ENCODE measurements at regions not wholly inside any gene's neighbourhood (a gene's known extent, or its start where the extent isn't known, plus 50 kb on each side); places are given as distances from the start of the nearest gene placed in this dataset.

DNA sequence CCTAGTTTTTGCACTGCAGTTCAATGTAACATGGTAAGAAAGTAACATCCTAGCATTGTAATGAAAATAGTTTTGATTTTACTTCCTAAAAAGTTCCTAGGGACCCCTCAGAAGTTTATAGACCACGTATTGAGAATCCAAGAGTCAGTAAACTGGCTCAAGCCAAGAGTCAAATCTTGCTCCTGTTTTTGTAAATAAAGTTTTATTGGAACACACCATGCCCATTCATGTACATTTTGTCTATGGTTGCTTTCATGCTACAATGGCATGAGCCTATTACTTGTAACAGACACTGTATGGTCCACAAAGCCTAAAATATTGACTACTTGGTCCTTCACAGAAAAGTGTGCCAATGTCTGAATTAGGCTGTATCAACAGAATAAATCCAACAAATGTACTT is 301.0 kb downstream of the LMO4 start:
- no peak for DNase-seq
- Histone ChIP-seq H2AFZ (ENCODE audit: low read length) (no peak overlapping the region), H3K9ac (ENCODE audit: low read length) (no peak overlapping the region), H3K36me3 (ENCODE audit: insufficient read depth, low read length) (no peaks in the 10 kb centered on the region), H3K9me3 (ENCODE audit: low read length) (no peaks in the 10 kb centered on the region), H3K4me3 (ENCODE audit: low read length) (no peak overlapping the region), H4K20me1 (ENCODE audit: insufficient read depth, low read depth, low read length) (no peaks in the 10 kb centered on the region), H3K79me2 (ENCODE audit: low read length) (no peaks in the 10 kb centered on the region), H3K4me1 (ENCODE audit: low read length) (no peaks in the 10 kb centered on the region), H3K27ac (ENCODE audit: low read length) (no peak overlapping the region), H3K4me2 (ENCODE audit: low read depth, low read length, poor library complexity, severe bottlenecking) (no peak overlapping the region), H3K9me2 (replicated peaks; ENCODE audit: insufficient read depth, low read length) (no peaks in the 10 kb centered on the region), H3K27me3 (ENCODE audit: low read length) (no peaks in the 10 kb centered on the region)

DNA sequence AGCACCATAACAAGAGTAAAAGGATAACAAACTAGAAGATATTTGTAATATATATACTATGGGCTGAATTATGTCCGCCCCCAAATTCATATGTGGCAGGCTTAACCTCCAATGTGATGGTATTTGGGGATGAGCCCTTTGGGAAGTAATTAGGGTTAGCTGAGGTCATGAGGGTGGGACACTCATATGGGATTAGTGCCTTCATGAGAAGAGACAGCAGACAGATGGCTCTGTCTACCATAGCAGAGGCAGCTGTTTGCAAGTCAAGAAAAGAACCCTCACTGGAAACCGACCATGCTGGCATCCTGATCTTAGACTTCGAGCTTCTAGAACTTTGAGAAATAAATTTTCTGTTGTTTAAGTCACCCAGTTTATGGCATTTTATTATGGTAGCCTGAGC is 303.6 kb downstream of the LMO4 start:
- H3K27ac ChIP-seq (ENCODE audit: low read length), result no peak overlapping the region
- no peaks in the 10 kb centered on the region for H3K27me3 ChIP-seq (ENCODE audit: low read length)
- no peaks in the 10 kb centered on the region for H4K20me1 ChIP-seq (ENCODE audit: insufficient read depth, low read depth, low read length)
- H3K9me3 ChIP-seq (ENCODE audit: low read length), result no peaks in the 10 kb centered on the region
- H3K9ac ChIP-seq (ENCODE audit: low read length), result no peak overlapping the region
- H3K9me2 ChIP-seq (replicated peaks; ENCODE audit: insufficient read depth, low read length), result no peaks in the 10 kb centered on the region
- no peaks in the 10 kb centered on the region for H3K36me3 ChIP-seq (ENCODE audit: insufficient read depth, low read length)
- no peaks in the 10 kb centered on the region for H3K4me1 ChIP-seq (ENCODE audit: low read length)
- H3K4me2 ChIP-seq (ENCODE audit: low read depth, low read length, poor library complexity, severe bottlenecking), result no peak overlapping the region
- no peak for DNase-seq
- no peaks in the 10 kb centered on the region for H3K79me2 ChIP-seq (ENCODE audit: low read length)
- H2AFZ ChIP-seq (ENCODE audit: low read length), result no peak overlapping the region
- no peak overlapping the region for H3K4me3 ChIP-seq (ENCODE audit: low read length)

DNA sequence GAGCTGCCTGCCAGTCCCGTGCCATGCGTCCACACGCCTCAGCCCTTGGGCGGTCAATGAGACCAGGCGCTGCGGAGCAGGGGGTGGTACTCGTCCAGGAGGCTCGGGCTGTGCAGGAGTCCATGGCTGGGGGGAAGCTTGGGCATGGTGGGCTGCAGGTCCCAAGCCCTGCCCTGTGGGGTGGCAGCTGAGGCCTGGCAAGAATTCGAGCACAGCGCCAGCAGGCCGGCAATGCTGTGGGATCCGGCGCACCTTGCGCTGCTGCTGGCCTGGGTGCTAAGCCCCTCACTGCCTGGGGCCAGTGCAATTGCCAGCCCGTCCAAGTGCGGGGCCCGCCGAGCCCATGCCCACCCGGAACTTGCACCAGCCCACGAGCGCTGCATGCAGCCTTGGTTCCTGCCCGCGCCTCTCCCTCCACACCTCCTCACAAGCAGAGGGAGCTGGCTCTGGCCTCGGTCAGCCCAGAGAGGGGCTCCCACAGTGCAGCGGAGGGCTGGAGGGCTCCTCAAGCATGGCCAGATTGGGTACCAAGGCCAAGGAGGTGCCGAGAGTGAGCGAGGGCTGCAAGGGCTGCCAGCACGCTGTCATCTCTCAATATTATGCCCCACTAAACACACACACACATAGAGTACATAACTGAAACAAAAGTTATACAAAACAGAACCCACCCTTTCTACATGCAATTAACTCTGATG is 307.7 kb downstream of the LMO4 start:
- Histone ChIP-seq H3K27ac (ENCODE audit: low read length) (no peak overlapping the region), H3K4me1 (ENCODE audit: low read length) (no peaks in the 10 kb centered on the region), H3K4me3 (ENCODE audit: low read length) (no peak overlapping the region), H3K9me3 (ENCODE audit: low read length) (no peaks in the 10 kb centered on the region), H3K4me2 (ENCODE audit: low read depth, low read length, poor library complexity, severe bottlenecking) (no peak overlapping the region), H4K20me1 (ENCODE audit: insufficient read depth, low read depth, low read length) (no peaks in the 10 kb centered on the region), H3K9me2 (replicated peaks; ENCODE audit: insufficient read depth, low read length) (no peaks in the 10 kb centered on the region), H3K79me2 (ENCODE audit: low read length) (no peaks in the 10 kb centered on the region), H3K36me3 (ENCODE audit: insufficient read depth, low read length) (no peaks in the 10 kb centered on the region), H2AFZ (ENCODE audit: low read length) (no peak overlapping the region), H3K27me3 (ENCODE audit: low read length) (no peaks in the 10 kb centered on the region), H3K9ac (ENCODE audit: low read length) (no peak overlapping the region)
- DNase-seq, result no peak

DNA sequence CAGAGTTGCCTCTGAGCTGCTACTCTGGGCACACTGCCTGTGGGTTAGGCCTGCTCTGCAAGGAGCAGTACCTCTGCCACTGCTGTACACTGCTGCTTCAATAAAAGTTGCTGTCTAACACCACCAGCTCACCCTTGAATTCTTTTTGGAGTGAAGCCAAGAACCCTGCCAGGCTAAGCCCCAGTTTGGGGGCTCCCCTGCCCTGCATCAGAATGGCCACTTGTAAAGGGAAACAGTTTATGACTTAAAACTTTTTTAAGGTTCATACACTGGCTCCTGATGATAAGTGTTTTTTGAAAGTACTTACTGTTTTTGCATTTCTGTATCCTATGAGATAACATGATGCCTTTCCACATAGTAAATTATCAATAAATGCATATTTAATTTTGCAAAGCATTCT is 310.0 kb downstream of the LMO4 start:
- Histone ChIP-seq H3K4me2 (ENCODE audit: low read depth, low read length, poor library complexity, severe bottlenecking) (no peak overlapping the region), H3K36me3 (ENCODE audit: insufficient read depth, low read length) (no peaks in the 10 kb centered on the region), H3K27me3 (ENCODE audit: low read length) (no peaks in the 10 kb centered on the region), H3K27ac (ENCODE audit: low read length) (no peak overlapping the region), H3K9me3 (ENCODE audit: low read length) (no peaks in the 10 kb centered on the region), H3K4me1 (ENCODE audit: low read length) (no peaks in the 10 kb centered on the region), H3K4me3 (ENCODE audit: low read length) (no peak overlapping the region), H3K9ac (ENCODE audit: low read length) (no peak overlapping the region), H3K79me2 (ENCODE audit: low read length) (no peaks in the 10 kb centered on the region), H3K9me2 (replicated peaks; ENCODE audit: insufficient read depth, low read length) (no peaks in the 10 kb centered on the region), H4K20me1 (ENCODE audit: insufficient read depth, low read depth, low read length) (no peaks in the 10 kb centered on the region), H2AFZ (ENCODE audit: low read length) (no peak overlapping the region)
- DNase-seq, result no peak

DNA sequence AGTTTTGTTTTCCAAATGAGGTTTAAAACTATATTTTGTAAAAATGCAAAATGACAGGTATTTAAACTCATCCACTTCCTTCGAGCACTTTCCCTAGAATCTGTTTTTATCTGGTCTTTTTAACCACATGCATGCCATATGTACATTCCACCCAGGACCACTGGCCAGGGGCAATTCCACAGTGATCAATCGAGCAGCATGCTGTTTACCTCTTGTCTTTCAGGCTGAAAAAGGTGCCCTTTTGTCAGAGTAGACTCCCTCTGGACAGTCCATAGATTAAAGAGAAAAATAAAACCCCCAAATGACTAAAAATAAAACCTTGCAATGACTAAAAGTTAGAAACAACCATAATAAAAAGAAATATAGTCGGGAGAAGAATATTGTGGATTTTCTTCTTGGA is 313.3 kb downstream of the LMO4 start:
- DNase-seq, result no peak
- Histone ChIP-seq H3K9me2 (replicated peaks; ENCODE audit: insufficient read depth, low read length) (no peaks in the 10 kb centered on the region), H3K4me1 (ENCODE audit: low read length) (no peaks in the 10 kb centered on the region), H3K4me2 (ENCODE audit: low read depth, low read length, poor library complexity, severe bottlenecking) (no peak overlapping the region), H3K9me3 (ENCODE audit: low read length) (no peaks in the 10 kb centered on the region), H3K36me3 (ENCODE audit: insufficient read depth, low read length) (no peaks in the 10 kb centered on the region), H3K27me3 (ENCODE audit: low read length) (no peaks in the 10 kb centered on the region), H3K4me3 (ENCODE audit: low read length) (no peak overlapping the region), H3K27ac (ENCODE audit: low read length) (no peak overlapping the region), H4K20me1 (ENCODE audit: insufficient read depth, low read depth, low read length) (no peaks in the 10 kb centered on the region), H2AFZ (ENCODE audit: low read length) (no peak overlapping the region), H3K79me2 (ENCODE audit: low read length) (no peaks in the 10 kb centered on the region), H3K9ac (ENCODE audit: low read length) (no peak overlapping the region)

DNA sequence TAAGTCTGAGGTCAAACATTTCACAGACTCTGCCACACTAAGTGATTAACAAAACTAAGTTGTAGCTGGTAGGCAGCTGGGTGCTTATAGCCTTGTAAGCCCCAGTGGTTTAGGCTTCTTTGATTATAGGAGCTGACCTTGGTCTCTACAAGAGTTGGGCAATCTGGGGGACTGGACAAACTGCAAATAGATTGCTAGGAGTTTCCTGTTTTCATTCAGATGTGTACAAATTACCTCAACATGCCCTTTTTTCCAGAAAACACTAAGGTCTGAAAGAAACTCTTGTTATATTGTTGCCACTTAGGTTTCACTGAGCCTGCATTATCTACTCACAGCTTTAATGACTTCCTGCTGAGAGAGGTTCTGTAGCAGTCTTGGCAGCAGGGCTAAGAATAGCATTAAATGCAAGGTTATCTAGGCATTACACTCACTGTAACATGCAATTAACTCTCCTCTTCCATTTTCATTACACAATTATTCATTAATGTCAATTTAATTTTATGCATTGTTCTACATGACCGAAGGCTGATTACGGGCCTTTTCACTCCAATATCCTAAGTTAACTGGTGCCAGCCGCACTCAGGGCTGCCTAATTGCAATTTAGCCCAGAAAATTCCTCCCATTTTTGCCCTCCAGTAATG is 314.0 kb downstream of the LMO4 start:
- no peaks in the 10 kb centered on the region for H3K27me3 ChIP-seq (ENCODE audit: low read length)
- no peaks in the 10 kb centered on the region for H3K9me2 ChIP-seq (replicated peaks; ENCODE audit: insufficient read depth, low read length)
- no peak overlapping the region for H3K9ac ChIP-seq (ENCODE audit: low read length)
- no peaks in the 10 kb centered on the region for H3K9me3 ChIP-seq (ENCODE audit: low read length)
- no peaks in the 10 kb centered on the region for H3K36me3 ChIP-seq (ENCODE audit: insufficient read depth, low read length)
- H3K4me2 ChIP-seq (ENCODE audit: low read depth, low read length, poor library complexity, severe bottlenecking), result no peak overlapping the region
- H3K79me2 ChIP-seq (ENCODE audit: low read length), result no peaks in the 10 kb centered on the region
- no peak overlapping the region for H3K27ac ChIP-seq (ENCODE audit: low read length)
- H4K20me1 ChIP-seq (ENCODE audit: insufficient read depth, low read depth, low read length), result no peaks in the 10 kb centered on the region
- no peak overlapping the region for H3K4me3 ChIP-seq (ENCODE audit: low read length)
- no peak for DNase-seq
- no peaks in the 10 kb centered on the region for H3K4me1 ChIP-seq (ENCODE audit: low read length)
- H2AFZ ChIP-seq (ENCODE audit: low read length), result no peak overlapping the region

DNA sequence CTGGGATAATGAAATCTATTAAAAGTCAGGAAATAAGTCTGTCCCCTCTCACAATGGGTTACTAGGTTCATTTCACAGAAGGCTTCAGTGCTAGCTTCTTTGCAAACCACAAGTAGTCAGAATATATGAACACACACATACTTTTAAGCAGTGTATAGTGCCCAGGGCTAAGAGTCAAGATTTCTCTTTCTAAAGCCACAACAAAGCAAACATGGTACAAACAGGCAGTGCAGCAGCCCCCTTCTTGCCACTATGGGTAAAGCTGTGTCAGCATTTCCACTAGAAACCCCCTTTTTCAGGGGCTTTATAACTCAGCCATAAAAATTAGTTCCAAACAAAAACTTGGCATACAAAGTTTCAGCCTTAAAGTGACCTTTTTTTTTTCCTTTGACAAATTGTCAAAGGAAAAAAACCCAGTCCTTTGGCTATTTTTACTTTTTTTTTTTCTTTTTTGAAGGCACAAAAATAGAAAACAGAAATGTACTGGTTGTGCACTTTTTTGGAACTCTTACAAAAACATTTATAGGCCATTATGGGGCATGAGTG is 315.4 kb downstream of the LMO4 start:
- no peaks in the 10 kb centered on the region for H3K9me2 ChIP-seq (replicated peaks; ENCODE audit: insufficient read depth, low read length)
- DNase-seq, result no peak

DNA sequence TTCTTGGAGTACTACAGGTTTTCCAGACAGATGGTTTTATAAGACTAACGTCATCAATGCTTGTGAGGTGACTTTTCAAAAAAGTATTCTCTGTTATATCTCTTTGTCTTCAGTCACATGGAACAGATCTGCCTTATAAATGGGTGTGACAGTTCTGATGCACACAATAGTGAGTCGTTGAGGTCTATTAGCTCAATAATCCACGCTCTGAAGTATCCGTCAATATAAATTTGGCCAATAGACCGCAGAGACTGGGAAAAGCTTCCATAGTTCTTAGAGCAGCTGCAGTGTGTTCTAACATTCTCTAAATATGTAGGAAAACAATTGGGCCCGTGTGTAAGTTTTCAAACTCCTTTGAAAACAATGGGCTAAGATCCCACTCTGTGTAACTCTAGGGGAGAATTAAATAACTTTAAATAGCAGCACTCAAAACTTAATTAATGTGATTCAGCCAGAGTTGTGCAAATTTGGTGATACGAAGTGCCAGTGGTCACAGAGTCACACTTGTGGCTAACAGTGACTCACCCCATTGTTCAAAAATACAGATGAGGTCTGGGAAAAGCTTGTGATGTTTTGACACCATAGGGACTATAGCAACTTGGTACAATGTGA is 316.0 kb downstream of the LMO4 start:
- no peak overlapping the region for H3K4me3 ChIP-seq (ENCODE audit: low read length)
- H3K36me3 ChIP-seq (ENCODE audit: insufficient read depth, low read length), result no peaks in the 10 kb centered on the region
- H2AFZ ChIP-seq (ENCODE audit: low read length), result no peak overlapping the region
- no peaks in the 10 kb centered on the region for H3K4me1 ChIP-seq (ENCODE audit: low read length)
- H3K27me3 ChIP-seq (ENCODE audit: low read length), result no peaks in the 10 kb centered on the region
- H3K79me2 ChIP-seq (ENCODE audit: low read length), result no peaks in the 10 kb centered on the region
- H3K9me2 ChIP-seq (replicated peaks; ENCODE audit: insufficient read depth, low read length), result no peaks in the 10 kb centered on the region
- H3K9ac ChIP-seq (ENCODE audit: low read length), result no peak overlapping the region
- H3K27ac ChIP-seq (ENCODE audit: low read length), result no peak overlapping the region
- DNase-seq, result no peak
- H3K9me3 ChIP-seq (ENCODE audit: low read length), result no peaks in the 10 kb centered on the region
- H3K4me2 ChIP-seq (ENCODE audit: low read depth, low read length, poor library complexity, severe bottlenecking), result no peak overlapping the region
- no peaks in the 10 kb centered on the region for H4K20me1 ChIP-seq (ENCODE audit: insufficient read depth, low read depth, low read length)

More for the DNA sequence above, 315.4 kb downstream of the LMO4 start:
- no peak overlapping the region for H3K9ac ChIP-seq (ENCODE audit: low read length)
- no peaks in the 10 kb centered on the region for H3K79me2 ChIP-seq (ENCODE audit: low read length)
- no peak overlapping the region for H3K4me3 ChIP-seq (ENCODE audit: low read length)
- H2AFZ ChIP-seq (ENCODE audit: low read length), result no peak overlapping the region
- H3K27ac ChIP-seq (ENCODE audit: low read length), result no peak overlapping the region
- no peaks in the 10 kb centered on the region for H3K36me3 ChIP-seq (ENCODE audit: insufficient read depth, low read length)
- H4K20me1 ChIP-seq (ENCODE audit: insufficient read depth, low read depth, low read length), result no peaks in the 10 kb centered on the region
- no peaks in the 10 kb centered on the region for H3K27me3 ChIP-seq (ENCODE audit: low read length)
- H3K4me1 ChIP-seq (ENCODE audit: low read length), result no peaks in the 10 kb centered on the region
- H3K9me3 ChIP-seq (ENCODE audit: low read length), result no peaks in the 10 kb centered on the region
- H3K4me2 ChIP-seq (ENCODE audit: low read depth, low read length, poor library complexity, severe bottlenecking), result no peak overlapping the region
